GM12878 (cell line): ENCODE measurements at regions not wholly inside any gene's neighbourhood (a gene's known extent, or its start where the extent isn't known, plus 50 kb on each side); places are given as distances from the start of the nearest gene placed in this dataset.

ENCODE experiments used
- BHLHE40 ChIP-seq, 2 experiments: fragments of 450-650 bp in 1 of 2; IDR thresholded peaks; 2 replicates each; pipeline ENCODE4 v1.6.1; 2011 to 2017; ENCODE audit warnings: low read depth in 2 of 2, borderline replicate concordance in 1 of 2, improper control_type of control experiment in 1 of 2, low read length in 1 of 2, mild to moderate bottlenecking in 1 of 2
- CBX3 ChIP-seq: fragments of 200-600 bp; sonication (generic); IDR thresholded peaks from 2 replicates; pipeline ENCODE4 v1.6.1; 2016; ENCODE audit warnings: low read depth, borderline replicate concordance
- CEBPZ ChIP-seq: fragments of 150-350 bp; IDR thresholded peaks from 2 replicates; pipeline ENCODE4 v1.6.1; 2016; ENCODE audit warnings: low read depth, low read length
- CHD2 ChIP-seq: IDR thresholded peaks from 2 replicates; pipeline ENCODE4 v1.6.1; 2011; ENCODE audit warnings: low read depth, low read length, improper control_type of control experiment, borderline replicate concordance
- CREB1 ChIP-seq: IDR thresholded peaks from 2 replicates; pipeline ENCODE4 v1.6.1; 2012; ENCODE audit warnings: low read depth, mild to moderate bottlenecking, inconsistent platforms
- CTCF ChIP-seq, 3 experiments: IDR thresholded peaks in 2 of 3; conservative IDR thresholded peaks in 1 of 3; 2 replicates each; pipeline ENCODE4 v1.5.1; 2011; ENCODE audit warnings: low read depth in 3 of 3, low read length in 3 of 3, mild to moderate bottlenecking in 3 of 3, control low read depth in 2 of 3, moderate library complexity in 2 of 3, inconsistent platforms in 1 of 3, mixed read lengths in 1 of 3; ENCODE audit not compliant: control insufficient read depth in 2 of 3, insufficient read depth in 1 of 3; ENCODE audit errors: extremely low read depth in 1 of 3
- DPF2 ChIP-seq: fragments of 450-650 bp; IDR thresholded peaks from 2 replicates; pipeline ENCODE4 v1.6.1; 2017; ENCODE audit warnings: mild to moderate bottlenecking
- IKZF2 ChIP-seq, 2 experiments: fragments of 450-650 bp; IDR thresholded peaks; 2 replicates each; pipeline ENCODE4 v1.6.1; 2017; ENCODE audit warnings: mild to moderate bottlenecking in 2 of 2, moderate library complexity in 2 of 2
- JUND ChIP-seq: IDR thresholded peaks from 2 replicates; pipeline ENCODE4 v1.6.1; 2012; ENCODE audit warnings: low read depth, mild to moderate bottlenecking, low read length, improper control_type of control experiment, moderate library complexity
- PKNOX1 ChIP-seq: fragments of 450-650 bp; IDR thresholded peaks from 2 replicates; pipeline ENCODE4 v1.6.1; 2016; ENCODE audit warnings: mild to moderate bottlenecking
- POLR2AphosphoS2 ChIP-seq: IDR thresholded peaks from 2 replicates; pipeline ENCODE4 v1.6.1; 2011; ENCODE audit warnings: low read depth, mild to moderate bottlenecking, low read length, improper control_type of control experiment, moderate library complexity
- YY1 ChIP-seq: IDR thresholded peaks from 2 replicates; pipeline ENCODE4 v1.6.1; 2011; ENCODE audit warnings: low read depth, mild to moderate bottlenecking, low read length
- ZSCAN29 ChIP-seq: fragments of 450-650 bp; IDR thresholded peaks from 2 replicates; pipeline ENCODE4 v1.6.1; 2017; ENCODE audit warnings: mild to moderate bottlenecking, moderate library complexity
- TF ChIP-seq, protein P1 (sequence below): IDR thresholded peaks from 2 replicates; pipeline ENCODE4 v1.6.1; 2011; ENCODE audit warnings: borderline replicate concordance, low read depth, mild to moderate bottlenecking, moderate library complexity, low read length; ENCODE audit not compliant: insufficient read depth, poor library complexity, severe bottlenecking

DNA sequence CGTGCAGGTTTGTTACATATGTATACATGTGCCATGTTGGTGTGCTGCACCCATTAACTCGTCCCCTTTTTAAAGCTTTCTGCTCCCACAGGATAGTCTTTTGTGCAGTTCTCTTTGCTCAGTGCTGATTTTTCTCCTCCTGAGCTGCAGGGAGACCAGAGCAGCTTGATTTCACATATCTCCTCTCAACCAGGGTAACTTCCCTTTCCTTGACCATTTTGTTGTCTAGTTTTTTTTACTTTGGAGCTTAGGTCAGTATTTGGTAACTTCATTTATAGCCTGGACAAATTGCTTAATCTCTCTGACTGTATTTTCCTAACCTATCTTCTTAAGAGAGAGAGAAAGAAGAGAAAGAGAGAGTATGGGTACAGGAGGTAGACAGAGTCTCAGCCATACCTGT, 137.1 kb upstream of the ZNF366 start:
- no peak for TF ChIP-seq PKNOX1
- TF ChIP-seq IKZF2 (IDR thresholded peaks at IDR 0.05): no peak
- TF ChIP-seq CHD2: no peak
- TF ChIP-seq CBX3: no peak
- TF ChIP-seq CTCF (IDR thresholded peaks at IDR 0.05 in 2 of 3, conservative IDR thresholded peaks at IDR 0.05 in 1 of 3; ENCODE audit: control insufficient read depth in 2 of 3, extremely low read depth in 1 of 3, insufficient read depth in 1 of 3, low read depth in 3 of 3, low read length in 3 of 3): no peak
- no peak for TF ChIP-seq POLR2AphosphoS2
- no peak for TF ChIP-seq CEBPZ
- no peak for TF ChIP-seq BHLHE40 (IDR thresholded peaks at IDR 0.05; ENCODE audit: borderline replicate concordance in 1 of 2, low read depth in 2 of 2, low read length in 1 of 2)
- TF ChIP-seq, protein P1, sequence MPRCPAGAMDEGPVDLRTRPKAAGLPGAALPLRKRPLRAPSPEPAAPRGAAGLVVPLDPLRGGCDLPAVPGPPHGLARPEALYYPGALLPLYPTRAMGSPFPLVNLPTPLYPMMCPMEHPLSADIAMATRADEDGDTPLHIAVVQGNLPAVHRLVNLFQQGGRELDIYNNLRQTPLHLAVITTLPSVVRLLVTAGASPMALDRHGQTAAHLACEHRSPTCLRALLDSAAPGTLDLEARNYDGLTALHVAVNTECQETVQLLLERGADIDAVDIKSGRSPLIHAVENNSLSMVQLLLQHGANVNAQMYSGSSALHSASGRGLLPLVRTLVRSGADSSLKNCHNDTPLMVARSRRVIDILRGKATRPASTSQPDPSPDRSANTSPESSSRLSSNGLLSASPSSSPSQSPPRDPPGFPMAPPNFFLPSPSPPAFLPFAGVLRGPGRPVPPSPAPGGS: no peak
- TF ChIP-seq CREB1: no peak
- TF ChIP-seq JUND: no peak
- TF ChIP-seq DPF2: no peak
- no peak for TF ChIP-seq YY1
- TF ChIP-seq ZSCAN29: no peak
